DND-41 (cell line): ENCODE measurements at regions not wholly inside any gene's neighbourhood (a gene's known extent, or its start where the extent isn't known, plus 50 kb on each side); places are given as distances from the start of the nearest gene placed in this dataset.

Experiments used
- ATAC-seq: fragments of 200-7000 bp; cut with Tn5 transposase; 3 replicates; pipeline ENCODE4 v1.9.1; 2021; ENCODE audit warnings: low read depth; ENCODE audit not compliant: insufficient read depth
- DNase-seq: peaks from one replicate; pipeline ENCODE4 v3.0.0-alpha.2; 2020
- H2AFZ ChIP-seq: 2 replicates; pipeline ENCODE4 v1.6.0; 2012; ENCODE audit warnings: low read depth, low read length
- H3K27ac ChIP-seq: 2 replicates; pipeline ENCODE4 v1.5.1; 2012; ENCODE audit warnings: low read length, inconsistent platforms
- H3K27me3 ChIP-seq: fragments of 200-600 bp; sonication (generic); 2 replicates; pipeline ENCODE4 v1.6.0; 2012; ENCODE audit warnings: low read length, mild to moderate bottlenecking, inconsistent platforms; ENCODE audit not compliant: insufficient read depth, poor library complexity
- H3K36me3 ChIP-seq: 2 replicates; pipeline ENCODE4 v1.5.1; 2012; ENCODE audit warnings: low read length, inconsistent platforms; ENCODE audit not compliant: insufficient read depth
- H3K4me1 ChIP-seq: 2 replicates; pipeline ENCODE4 v1.5.1; 2012; ENCODE audit warnings: mild to moderate bottlenecking, low read length; ENCODE audit not compliant: insufficient read depth
- H3K4me2 ChIP-seq: 2 replicates; pipeline ENCODE4 v1.6.0; 2012; ENCODE audit warnings: mild to moderate bottlenecking, moderate library complexity, low read length, inconsistent platforms; ENCODE audit not compliant: insufficient read depth
- H3K4me3 ChIP-seq, 2 experiments: fragments of 200-600 bp in 1 of 2; shearing (Covaris generic) in 1 of 2; 2 replicates each; pipeline ENCODE4 v1.5.1; 2012 to 2016; ENCODE audit warnings: inconsistent platforms in 2 of 2, low read length in 2 of 2, mild to moderate bottlenecking in 2 of 2, low read depth in 1 of 2, moderate library complexity in 1 of 2
- H3K79me2 ChIP-seq: 2 replicates; pipeline ENCODE4 v1.6.0; 2012; ENCODE audit warnings: low read length, inconsistent platforms; ENCODE audit not compliant: insufficient read depth
- H3K9ac ChIP-seq: 2 replicates; pipeline ENCODE4 v1.6.0; 2012; ENCODE audit warnings: low read depth, mild to moderate bottlenecking, inconsistent platforms, low read length, moderate library complexity
- H3K9me3 ChIP-seq: 2 replicates; pipeline ENCODE4 v1.5.1; 2012; ENCODE audit warnings: low read length, moderate library complexity, mild to moderate bottlenecking, inconsistent platforms; ENCODE audit not compliant: insufficient read depth, severe bottlenecking
- H4K20me1 ChIP-seq: 2 replicates; pipeline ENCODE4 v1.6.0; 2012; ENCODE audit warnings: low read length; ENCODE audit not compliant: insufficient read depth
- CTCF ChIP-seq: IDR thresholded peaks from 2 replicates; pipeline ENCODE4 v1.5.1; 2012; ENCODE audit warnings: borderline replicate concordance, low read length, moderate library complexity, mild to moderate bottlenecking; ENCODE audit not compliant: poor library complexity, severe bottlenecking; ENCODE audit errors: extremely low read depth
- EZH2 ChIP-seq: IDR thresholded peaks from 3 replicates; pipeline ENCODE4 v1.6.1; 2012; ENCODE audit warnings: borderline replicate concordance, low read depth, mild to moderate bottlenecking, moderate library complexity, low read length, inconsistent platforms; ENCODE audit not compliant: severe bottlenecking

DNA sequence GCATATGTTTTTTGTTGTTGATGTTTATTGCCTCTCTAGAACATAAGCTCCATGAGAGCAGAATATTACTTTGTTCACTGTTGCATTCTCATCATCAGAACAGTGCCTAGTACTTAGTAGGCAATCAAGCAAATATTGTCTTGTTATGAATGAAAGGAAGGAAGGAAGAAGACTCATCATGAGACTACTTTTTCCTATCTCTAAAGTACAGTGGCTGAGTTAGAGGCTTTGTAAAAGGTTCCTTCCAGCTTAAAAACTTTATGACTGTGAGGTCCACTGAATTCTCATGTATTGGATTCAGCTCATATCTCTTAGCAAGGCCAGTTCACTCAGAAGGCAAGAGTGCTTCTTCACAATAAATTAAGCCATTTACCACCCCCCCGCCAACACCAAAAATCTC lies 171.8 kb upstream of the NR3C1 start:
- TF ChIP-seq EZH2 (no peak), CTCF (no peak)
- H3K27ac ChIP-seq = no peak overlapping the region
- no peaks in the 10 kb centered on the region for H3K27me3 ChIP-seq

GRCh38 chr5:143574236-143574635 lies 170.8 kb upstream of the NR3C1 start:
- no peak overlapping the region for H3K4me2 ChIP-seq
- no peak overlapping the region for H3K9ac ChIP-seq
- H3K4me1 ChIP-seq = no peaks in the 10 kb centered on the region
- no peak for ATAC-seq
- no peak overlapping the region for H3K4me3 ChIP-seq
- no peak overlapping the region for H3K27ac ChIP-seq
- no peak for TF ChIP-seq CTCF
- TF ChIP-seq EZH2 = no peak
- no peaks in the 10 kb centered on the region for H3K9me3 ChIP-seq
- no peaks in the 10 kb centered on the region for H3K79me2 ChIP-seq
- no peak for DNase-seq
- no peak overlapping the region for H2AFZ ChIP-seq
- H3K36me3 ChIP-seq = no peaks in the 10 kb centered on the region
- no peaks in the 10 kb centered on the region for H3K27me3 ChIP-seq
- H4K20me1 ChIP-seq = no peaks in the 10 kb centered on the region

More for the DNA sequence above, 171.8 kb upstream of the NR3C1 start:
- Histone ChIP-seq H3K4me3 (no peak overlapping the region), H3K4me2 (no peak overlapping the region), H3K36me3 (no peaks in the 10 kb centered on the region), H2AFZ (no peak overlapping the region), H3K9me3 (no peaks in the 10 kb centered on the region), H4K20me1 (no peaks in the 10 kb centered on the region), H3K4me1 (no peaks in the 10 kb centered on the region), H3K9ac (no peak overlapping the region), H3K79me2 (no peaks in the 10 kb centered on the region)
- ATAC-seq = no peak
- no peak for DNase-seq

DNA sequence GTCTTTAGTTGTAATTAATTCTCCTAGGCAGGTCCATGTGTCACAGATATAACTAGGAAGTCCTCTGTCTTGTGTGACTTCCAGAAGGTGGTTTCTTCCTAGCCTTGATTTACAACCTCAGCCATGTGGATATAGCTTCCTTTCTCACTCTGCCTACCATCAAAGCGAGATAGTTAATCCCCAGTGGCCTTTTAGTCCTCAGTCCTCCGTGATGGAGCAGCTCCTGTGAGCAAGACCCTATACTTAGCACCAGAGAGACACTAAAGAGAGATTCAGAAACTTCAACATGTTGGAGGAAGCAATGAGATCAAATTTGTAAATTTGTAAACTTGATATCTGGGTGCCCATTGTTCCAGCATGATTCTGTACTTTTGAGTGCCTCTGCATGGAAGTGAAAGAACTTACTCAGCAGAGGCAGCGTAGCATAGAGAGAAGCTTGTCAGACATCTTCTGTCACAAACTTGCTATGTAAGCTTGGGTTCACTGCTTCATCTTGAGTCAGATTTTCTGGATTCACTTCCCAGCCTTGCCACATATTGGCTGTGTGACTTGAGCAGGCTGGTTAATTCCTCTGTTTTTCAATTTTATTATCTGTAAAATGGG lies 170.2 kb upstream of the NR3C1 start:
- H3K9me3 ChIP-seq = no peaks in the 10 kb centered on the region
- no peak for TF ChIP-seq EZH2
- no peak for TF ChIP-seq CTCF
- H2AFZ ChIP-seq = no peak overlapping the region
- DNase-seq (no peak), ATAC-seq (no peak; the same call in 2 of the 3 replicates)
- no peaks in the 10 kb centered on the region for H3K36me3 ChIP-seq
- no peak overlapping the region for H3K27ac ChIP-seq
- no peak overlapping the region for H3K4me3 ChIP-seq
- H3K9ac ChIP-seq = no peak overlapping the region
- no peaks in the 10 kb centered on the region for H3K4me1 ChIP-seq
- H4K20me1 ChIP-seq = no peaks in the 10 kb centered on the region
- no peaks in the 10 kb centered on the region for H3K79me2 ChIP-seq
- no peaks in the 10 kb centered on the region for H3K27me3 ChIP-seq
- H3K4me2 ChIP-seq = no peak overlapping the region
